GM23338 (cell line): ENCODE measurements at regions not wholly inside any gene's neighbourhood (a gene's known extent, or its start where the extent isn't known, plus 50 kb on each side); places are given as distances from the start of the nearest gene placed in this dataset.

Source experiments
- ATAC-seq: fragments of 200-7000 bp; cut with Tn5 transposase; 3 replicates; pipeline ENCODE4 v1.9.1; 2020
- DNase-seq: peaks from one replicate; pipeline ENCODE4 v3.0.0-alpha.2; 2015; ENCODE audit warnings: low spot score
- H2AFZ ChIP-seq: fragments of 200-600 bp; sonication (generic); 2 replicates; pipeline ENCODE4 v1.8.0; 2016; ENCODE audit warnings: antibody characterized with exemption, mild to moderate bottlenecking, moderate library complexity
- H3F3A ChIP-seq: fragments of 200-600 bp; sonication (generic); replicated peaks from 2 replicates; pipeline ENCODE4 v1.8.0; 2017; ENCODE audit warnings: antibody characterized with exemption, mixed run types, low read depth
- H3K27ac ChIP-seq: fragments of 200-600 bp; sonication (generic); 2 replicates; pipeline ENCODE4 v1.6.1; 2016; ENCODE audit warnings: low read depth
- H3K27me3 ChIP-seq: fragments of 200-600 bp; sonication (generic); 2 replicates; pipeline ENCODE4 v1.8.0; 2016; ENCODE audit warnings: mild to moderate bottlenecking, mixed run types, moderate library complexity; ENCODE audit not compliant: insufficient read depth
- H3K36me3 ChIP-seq: fragments of 200-600 bp; sonication (generic); 2 replicates; pipeline ENCODE4 v1.8.0; 2016; ENCODE audit warnings: mild to moderate bottlenecking; ENCODE audit not compliant: insufficient read depth
- H3K4me1 ChIP-seq: fragments of 200-600 bp; sonication (generic); 2 replicates; pipeline ENCODE4 v1.8.0; 2016; ENCODE audit warnings: mild to moderate bottlenecking, moderate library complexity; ENCODE audit not compliant: insufficient read depth
- H3K4me2 ChIP-seq: fragments of 200-600 bp; sonication (generic); 2 replicates; pipeline ENCODE4 v1.7.1; 2017; ENCODE audit warnings: mixed run types
- H3K4me3 ChIP-seq: fragments of 200-600 bp; sonication (generic); 2 replicates; pipeline ENCODE4 v1.6.1; 2016; ENCODE audit warnings: mixed run types
- H3K79me2 ChIP-seq: fragments of 200-600 bp; sonication (generic); replicated peaks from 2 replicates; pipeline ENCODE4 v1.8.0; 2017; ENCODE audit warnings: mild to moderate bottlenecking; ENCODE audit not compliant: insufficient read depth
- H3K9me2 ChIP-seq: fragments of 200-600 bp; sonication (generic); 2 replicates; pipeline ENCODE4 v1.8.0; 2017; ENCODE audit not compliant: insufficient read depth
- H4K20me1 ChIP-seq: fragments of 200-600 bp; sonication (generic); replicated peaks from 2 replicates; pipeline ENCODE4 v1.8.0; 2017; ENCODE audit warnings: mild to moderate bottlenecking; ENCODE audit not compliant: insufficient read depth
- H3K27ac Mint-ChIP-seq: 2 replicates; pipeline ENCODE4 v1.8.0; 2020; ENCODE audit warnings: inconsistent platforms, mild to moderate bottlenecking, moderate library complexity, mixed read lengths
- H3K27me3 Mint-ChIP-seq: 3 replicates; pipeline ENCODE4 v1.8.0; 2022; ENCODE audit warnings: low read depth, mild to moderate bottlenecking, moderate library complexity, mixed read lengths, inconsistent platforms; ENCODE audit not compliant: insufficient read depth, poor library complexity
- H3K36me3 Mint-ChIP-seq: 3 replicates; pipeline ENCODE4 v1.8.0; 2021; ENCODE audit warnings: low read depth, mild to moderate bottlenecking, inconsistent platforms, moderate library complexity, mixed read lengths
- H3K4me1 Mint-ChIP-seq: 3 replicates; pipeline ENCODE4 v1.8.0; 2020; ENCODE audit warnings: mild to moderate bottlenecking, inconsistent platforms, mixed read lengths
- H3K4me3 Mint-ChIP-seq: 3 replicates; pipeline ENCODE4 v1.8.0; 2021; ENCODE audit warnings: moderate library complexity, mild to moderate bottlenecking, inconsistent platforms, mixed read lengths
- H3K9me3 Mint-ChIP-seq: 3 replicates; pipeline ENCODE4 v1.8.0; 2020; ENCODE audit warnings: moderate library complexity, mild to moderate bottlenecking, inconsistent platforms, mixed read lengths
- CREB1 ChIP-seq: fragments of 250-450 bp; sonication (Bioruptor Pico); IDR thresholded peaks from 2 replicates; pipeline ENCODE4 v1.5.0; 2020; ENCODE audit warnings: low read depth, mild to moderate bottlenecking, moderate library complexity
- CTCF ChIP-seq, 2 experiments: fragments of 200-600 bp in 1 of 2; sonication (generic) in 1 of 2; conservative IDR thresholded peaks; 2 replicates each; pipeline versions ENCODE4 v1.5.1 to v1.6.1; 2016 to 2017; ENCODE audit warnings: antibody characterized with exemption in 2 of 2, low read depth in 2 of 2, mild to moderate bottlenecking in 2 of 2, moderate library complexity in 1 of 2
- ETS1 ChIP-seq: IDR thresholded peaks from 2 replicates; pipeline ENCODE4 v1.6.1; 2016; ENCODE audit warnings: antibody characterized with exemption
- EZH2 ChIP-seq: fragments of 200-600 bp; sonication (generic); IDR thresholded peaks from one replicate; pipeline ENCODE4 v1.8.0; 2017; ENCODE audit warnings: antibody characterized with exemption, mild to moderate bottlenecking, low read depth; ENCODE audit not compliant: unreplicated experiment
- JUNB ChIP-seq: IDR thresholded peaks from one replicate; pipeline ENCODE4 v1.6.1; 2016; ENCODE audit warnings: antibody characterized with exemption; ENCODE audit not compliant: unreplicated experiment
- NANOG ChIP-seq: IDR thresholded peaks from 2 replicates; pipeline ENCODE4 v1.6.1; 2016; ENCODE audit warnings: antibody characterized with exemption, borderline replicate concordance
- POLR2AphosphoS5 ChIP-seq: IDR thresholded peaks from 2 replicates; pipeline ENCODE4 v1.6.1; 2016; ENCODE audit warnings: antibody characterized with exemption, low read depth
- REST ChIP-seq: IDR thresholded peaks from one replicate; pipeline ENCODE4 v1.6.1; 2018; ENCODE audit warnings: antibody characterized with exemption; ENCODE audit not compliant: unreplicated experiment
- STAT1 ChIP-seq: IDR thresholded peaks from one replicate; pipeline ENCODE4 v1.6.1; 2016; ENCODE audit warnings: antibody characterized with exemption; ENCODE audit not compliant: unreplicated experiment
- ZNF114 ChIP-seq: fragments of 250-450 bp; sonication (Bioruptor Pico); IDR thresholded peaks from 2 replicates; pipeline ENCODE4 v1.5.0; 2020; ENCODE audit warnings: mild to moderate bottlenecking, moderate library complexity
- ZNF331 ChIP-seq: fragments of 250-450 bp; sonication (Bioruptor Pico); IDR thresholded peaks from 2 replicates; pipeline ENCODE4 v1.5.0; 2020; ENCODE audit warnings: low read depth, mild to moderate bottlenecking, moderate library complexity
- TF ChIP-seq, protein P1 (sequence below): fragments of 250-450 bp; sonication (Bioruptor Pico); IDR thresholded peaks from 2 replicates; pipeline ENCODE4 v1.5.0; 2020; ENCODE audit warnings: mild to moderate bottlenecking, moderate library complexity

DNA sequence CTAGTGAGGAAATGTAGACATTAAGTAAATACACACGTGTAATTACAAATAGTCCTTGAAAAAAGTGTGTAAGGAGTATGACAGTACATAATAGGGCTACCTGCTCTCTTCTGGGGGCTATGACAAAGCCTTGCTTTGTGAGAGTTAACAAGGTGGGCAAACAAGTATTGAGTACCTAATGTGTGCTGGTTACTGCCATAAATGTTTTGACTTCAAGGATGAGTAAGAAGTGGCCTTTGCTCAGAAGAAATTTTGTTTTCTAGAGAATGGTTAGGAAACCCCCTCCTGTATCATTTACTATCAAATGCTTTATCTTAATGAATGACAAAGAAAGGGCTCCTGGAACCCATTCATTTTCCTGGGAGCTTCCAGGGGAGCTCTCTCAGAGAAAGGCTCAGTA lies 167.0 kb upstream of the CASK start:
- Mint-ChIP-seq H3K4me3 (no peak overlapping the region), H3K36me3 (no peaks in the 10 kb centered on the region; the same call in 2 of the 3 replicates), H3K27me3 (no peaks in the 10 kb centered on the region), H3K9me3 (no peaks in the 10 kb centered on the region), H3K27ac (peak overlapping the region; percentile 58; the same call in 1 of the 2 replicates), H3K4me1 (peaks cover 51% of the 10 kb centered on the region)
- H3K9me2 ChIP-seq: no peaks in the 10 kb centered on the region
- H3K4me1 ChIP-seq: peaks cover 50% of the 10 kb centered on the region
- DNase-seq: peak; percentile 19
- no peaks in the 10 kb centered on the region for H3K36me3 ChIP-seq
- peak; percentile 70 for ATAC-seq
- H3K4me2 ChIP-seq: peak overlapping the region; percentile 17
- 0 out of 2 replicates have a peak overlapping the region, but pooled peaks have one; percentile 17 for H3K27ac ChIP-seq
- TF ChIP-seq ETS1: no peak
- TF ChIP-seq NANOG: no peak
- no peak for TF ChIP-seq EZH2
- TF ChIP-seq CREB1: no peak
- TF ChIP-seq POLR2AphosphoS5: no peak
- TF ChIP-seq STAT1: no peak
- TF ChIP-seq ZNF331 (CRISPR knock-in tag): no peak
- TF ChIP-seq JUNB: no peak
- no peak for TF ChIP-seq ZNF114 (CRISPR knock-in tag)
- TF ChIP-seq CTCF (conservative IDR thresholded peaks at IDR 0.05; ENCODE audit: low read depth in 2 of 2): no peak
- TF ChIP-seq REST: no peak
- TF ChIP-seq, protein P1, sequence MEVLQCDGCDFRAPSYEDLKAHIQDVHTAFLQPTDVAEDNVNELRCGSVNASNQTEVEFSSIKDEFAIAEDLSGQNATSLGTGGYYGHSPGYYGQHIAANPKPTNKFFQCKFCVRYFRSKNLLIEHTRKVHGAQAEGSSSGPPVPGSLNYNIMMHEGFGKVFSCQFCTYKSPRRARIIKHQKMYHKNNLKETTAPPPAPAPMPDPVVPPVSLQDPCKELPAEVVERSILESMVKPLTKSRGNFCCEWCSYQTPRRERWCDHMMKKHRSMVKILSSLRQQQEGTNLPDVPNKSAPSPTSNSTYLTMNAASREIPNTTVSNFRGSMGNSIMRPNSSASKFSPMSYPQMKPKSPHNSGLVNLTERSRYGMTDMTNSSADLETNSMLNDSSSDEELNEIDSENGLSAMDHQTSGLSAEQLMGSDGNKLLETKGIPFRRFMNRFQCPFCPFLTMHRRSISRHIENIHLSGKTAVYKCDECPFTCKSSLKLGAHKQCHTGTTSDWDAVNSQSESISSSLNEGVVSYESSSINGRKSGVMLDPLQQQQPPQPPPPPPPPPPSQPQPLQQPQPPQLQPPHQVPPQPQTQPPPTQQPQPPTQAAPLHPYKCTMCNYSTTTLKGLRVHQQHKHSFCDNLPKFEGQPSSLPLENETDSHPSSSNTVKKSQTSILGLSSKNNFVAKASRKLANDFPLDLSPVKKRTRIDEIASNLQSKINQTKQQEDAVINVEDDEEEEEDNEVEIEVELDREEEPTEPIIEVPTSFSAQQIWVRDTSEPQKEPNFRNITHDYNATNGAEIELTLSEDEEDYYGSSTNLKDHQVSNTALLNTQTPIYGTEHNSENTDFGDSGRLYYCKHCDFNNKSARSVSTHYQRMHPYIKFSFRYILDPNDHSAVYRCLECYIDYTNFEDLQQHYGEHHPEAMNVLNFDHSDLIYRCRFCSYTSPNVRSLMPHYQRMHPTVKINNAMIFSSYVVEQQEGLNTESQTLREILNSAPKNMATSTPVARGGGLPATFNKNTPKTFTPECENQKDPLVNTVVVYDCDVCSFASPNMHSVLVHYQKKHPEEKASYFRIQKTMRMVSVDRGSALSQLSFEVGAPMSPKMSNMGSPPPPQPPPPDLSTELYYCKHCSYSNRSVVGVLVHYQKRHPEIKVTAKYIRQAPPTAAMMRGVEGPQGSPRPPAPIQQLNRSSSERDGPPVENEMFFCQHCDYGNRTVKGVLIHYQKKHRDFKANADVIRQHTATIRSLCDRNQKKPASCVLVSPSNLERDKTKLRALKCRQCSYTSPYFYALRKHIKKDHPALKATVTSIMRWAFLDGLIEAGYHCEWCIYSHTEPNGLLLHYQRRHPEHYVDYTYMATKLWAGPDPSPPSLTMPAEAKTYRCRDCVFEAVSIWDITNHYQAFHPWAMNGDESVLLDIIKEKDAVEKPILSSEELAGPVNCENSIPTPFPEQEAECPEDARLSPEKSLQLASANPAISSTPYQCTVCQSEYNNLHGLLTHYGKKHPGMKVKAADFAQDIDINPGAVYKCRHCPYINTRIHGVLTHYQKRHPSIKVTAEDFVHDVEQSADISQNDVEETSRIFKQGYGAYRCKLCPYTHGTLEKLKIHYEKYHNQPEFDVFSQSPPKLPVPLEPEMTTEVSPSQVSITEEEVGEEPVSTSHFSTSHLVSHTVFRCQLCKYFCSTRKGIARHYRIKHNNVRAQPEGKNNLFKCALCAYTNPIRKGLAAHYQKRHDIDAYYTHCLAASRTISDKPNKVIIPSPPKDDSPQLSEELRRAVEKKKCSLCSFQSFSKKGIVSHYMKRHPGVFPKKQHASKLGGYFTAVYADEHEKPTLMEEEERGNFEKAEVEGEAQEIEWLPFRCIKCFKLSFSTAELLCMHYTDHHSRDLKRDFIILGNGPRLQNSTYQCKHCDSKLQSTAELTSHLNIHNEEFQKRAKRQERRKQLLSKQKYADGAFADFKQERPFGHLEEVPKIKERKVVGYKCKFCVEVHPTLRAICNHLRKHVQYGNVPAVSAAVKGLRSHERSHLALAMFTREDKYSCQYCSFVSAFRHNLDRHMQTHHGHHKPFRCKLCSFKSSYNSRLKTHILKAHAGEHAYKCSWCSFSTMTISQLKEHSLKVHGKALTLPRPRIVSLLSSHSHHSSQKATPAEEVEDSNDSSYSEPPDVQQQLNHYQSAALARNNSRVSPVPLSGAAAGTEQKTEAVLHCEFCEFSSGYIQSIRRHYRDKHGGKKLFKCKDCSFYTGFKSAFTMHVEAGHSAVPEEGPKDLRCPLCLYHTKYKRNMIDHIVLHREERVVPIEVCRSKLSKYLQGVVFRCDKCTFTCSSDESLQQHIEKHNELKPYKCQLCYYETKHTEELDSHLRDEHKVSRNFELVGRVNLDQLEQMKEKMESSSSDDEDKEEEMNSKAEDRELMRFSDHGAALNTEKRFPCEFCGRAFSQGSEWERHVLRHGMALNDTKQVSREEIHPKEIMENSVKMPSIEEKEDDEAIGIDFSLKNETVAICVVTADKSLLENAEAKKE (CRISPR knock-in tag): no peak
- no peaks in the 10 kb centered on the region for H3K27me3 ChIP-seq
- no peaks in the 10 kb centered on the region for H4K20me1 ChIP-seq
- no peaks in the 10 kb centered on the region for H3F3A ChIP-seq
- H2AFZ ChIP-seq: no peak overlapping the region
- H3K79me2 ChIP-seq: no peaks in the 10 kb centered on the region
- H3K4me3 ChIP-seq: no peak overlapping the region
